HepG2 (cell line): ENCODE measurements at regions not wholly inside any gene's neighbourhood (a gene's known extent, or its start where the extent isn't known, plus 50 kb on each side); places are given as distances from the start of the nearest gene placed in this dataset.

Experiments
- ATAC-seq: fragments of 200-7000 bp; cut with Tn5 transposase; 3 replicates; pipeline ENCODE4 v1.9.1; 2020; ENCODE audit warnings: mild to moderate bottlenecking, moderate library complexity
- BruUV-seq: library from RNA; stranded (reverse); fragments of 400-500 nt; replicated peaks from 2 replicates; lab custom pipeline; 2021; lab: Mats Ljungman, UMichigan
- CTCF ChIA-PET: fragments of 300-600 bp; formaldehyde crosslinking; extraction: SDS; loops from one replicate; lab custom pipeline; 2021; ENCODE audit warnings: low total read pairs, inconsistent platforms, low intra/inter-chr PET ratio; lab: Yijun Ruan, JAX
- POLR2A ChIA-PET: fragments of 350-600 bp; sonication (Branson Sonifier 250); formaldehyde crosslinking; loops from one replicate; lab custom pipeline; 2020; ENCODE audit warnings: antibody characterized with exemption, inconsistent platforms; lab: Yijun Ruan, JAX
- DNase-seq: peaks from one replicate; pipeline ENCODE4 v3.0.0-alpha.2; 2015; ENCODE audit warnings: low spot score
- FAIRE-seq: peaks from 3 replicates; lab custom pipeline; 2011; peaks lifted over from hg19 to GRCh38; lab: Jason Lieb, UNC
- H2AFZ ChIP-seq: one replicate; pipeline ENCODE4 v1.6.1; 2011; ENCODE audit warnings: low read length, inconsistent platforms
- H3K27ac ChIP-seq: fragments of 300-600 bp; 3 replicates; pipeline ENCODE4 v1.8.0; 2011; ENCODE audit warnings: mixed run types, mild to moderate bottlenecking, mixed read lengths, low read length, inconsistent platforms; ENCODE audit not compliant: insufficient read depth; ENCODE audit errors: extremely low read length
- H3K27me3 ChIP-seq, 2 experiments: fragments of 200-600 bp in 1 of 2; 2 replicates in 1 of 2; 3 replicates in 1 of 2; pipeline versions ENCODE4 v1.6.0 to v1.8.0; 2011; ENCODE audit warnings: low read length in 2 of 2, mild to moderate bottlenecking in 2 of 2, moderate library complexity in 2 of 2, inconsistent platforms in 1 of 2; ENCODE audit not compliant: insufficient read depth in 2 of 2, control insufficient read depth in 1 of 2
- H3K36me3 ChIP-seq, 2 experiments: fragments of 200-600 bp in 1 of 2; replicated peaks in 1 of 2; 2 replicates in 1 of 2; 3 replicates in 1 of 2; pipeline versions ENCODE4 v1.5.1 to v1.8.0; 2011; ENCODE audit warnings: low read length in 2 of 2, inconsistent platforms in 1 of 2; ENCODE audit not compliant: insufficient read depth in 2 of 2, control insufficient read depth in 1 of 2
- H3K4me1 ChIP-seq: 2 replicates; pipeline ENCODE4 v1.5.1; 2012; ENCODE audit warnings: low read length, inconsistent platforms; ENCODE audit not compliant: insufficient read depth
- H3K4me2 ChIP-seq: 2 replicates; pipeline ENCODE4 v1.6.0; 2011; ENCODE audit warnings: low read depth, low read length, inconsistent platforms
- H3K4me3 ChIP-seq, 3 experiments: fragments of 200-600 bp in 1 of 3; sonication (generic), shearing (Covaris generic) in 1 of 3; replicated peaks in 1 of 3; 2 replicates each; pipeline ENCODE4 v1.5.1; 2011 to 2016; ENCODE audit warnings: low read length in 3 of 3, inconsistent platforms in 2 of 3, low read depth in 2 of 3, mild to moderate bottlenecking in 2 of 3, control low read depth in 1 of 3, mixed read lengths in 1 of 3; ENCODE audit not compliant: insufficient read depth in 1 of 3
- H3K79me2 ChIP-seq: one replicate; pipeline ENCODE4 v1.6.1; 2011; ENCODE audit warnings: low read length, inconsistent platforms; ENCODE audit not compliant: insufficient read depth
- H3K9ac ChIP-seq: 2 replicates; pipeline ENCODE4 v1.6.0; 2011; ENCODE audit warnings: mild to moderate bottlenecking, low read depth, low read length, inconsistent platforms; ENCODE audit not compliant: insufficient read depth
- H3K9me3 ChIP-seq: 2 replicates; pipeline ENCODE4 v1.5.1; 2012; ENCODE audit warnings: mild to moderate bottlenecking, low read length
- H4K20me1 ChIP-seq: 2 replicates; pipeline ENCODE4 v1.6.0; 2011; ENCODE audit warnings: inconsistent platforms, mild to moderate bottlenecking, low read length, moderate library complexity; ENCODE audit not compliant: insufficient read depth
- ATF1 ChIP-seq: IDR thresholded peaks from 2 replicates; pipeline ENCODE4 v1.6.1; 2016; ENCODE audit warnings: mild to moderate bottlenecking, control low read depth
- FIP1L1 ChIP-seq: fragments of 200-400 bp; formaldehyde crosslinking; IDR thresholded peaks from 2 replicates; pipeline ENCODE4 v1.6.1; 2018; ENCODE audit warnings: low read depth, mild to moderate bottlenecking, low read length, moderate library complexity, borderline replicate concordance; ENCODE audit not compliant: insufficient read depth
- FOXK1 ChIP-seq: sonication (generic); formaldehyde crosslinking; IDR thresholded peaks from 2 replicates; pipeline ENCODE4 v1.4.0; 2020; ENCODE audit warnings: low read depth, missing genetic modification reagents, borderline replicate concordance
- HMGA1 ChIP-seq: sonication (generic); formaldehyde crosslinking; conservative IDR thresholded peaks from 2 replicates; pipeline ENCODE4 v1.4.0; 2020; ENCODE audit warnings: missing genetic modification reagents
- KDM5A ChIP-seq: fragments of 200-600 bp; sonication (generic); IDR thresholded peaks from 2 replicates; pipeline ENCODE4 v1.7.0; 2018; ENCODE audit warnings: antibody characterized with exemption, mild to moderate bottlenecking, low read length, borderline replicate concordance
- MAFG ChIP-seq: sonication (generic); formaldehyde crosslinking; IDR thresholded peaks from 2 replicates; pipeline ENCODE4 v1.5.1; 2020; ENCODE audit warnings: mild to moderate bottlenecking, missing genetic modification reagents
- MED13 ChIP-seq: sonication (generic); formaldehyde crosslinking; IDR thresholded peaks from 2 replicates; pipeline ENCODE4 v1.5.0; 2020; ENCODE audit warnings: missing genetic modification reagents
- MIXL1 ChIP-seq: IDR thresholded peaks from 2 replicates; pipeline ENCODE4 v1.6.1; 2016
- MYNN ChIP-seq: sonication (generic); formaldehyde crosslinking; IDR thresholded peaks from 2 replicates; pipeline ENCODE4 v1.4.0; 2020; ENCODE audit warnings: mild to moderate bottlenecking, low read depth, missing genetic modification reagents
- POGK ChIP-seq: sonication (generic); formaldehyde crosslinking; conservative IDR thresholded peaks from 2 replicates; pipeline ENCODE4 v1.8.0; 2022; ENCODE audit warnings: mild to moderate bottlenecking, moderate library complexity, missing genetic modification reagents
- TOPORS ChIP-seq: sonication (generic); formaldehyde crosslinking; IDR thresholded peaks from 2 replicates; pipeline ENCODE4 v1.8.0; 2023; ENCODE audit warnings: mild to moderate bottlenecking, missing genetic modification reagents
- ZNF138 ChIP-seq: sonication (generic); formaldehyde crosslinking; IDR thresholded peaks from 2 replicates; pipeline ENCODE4 v1.5.0; 2020; ENCODE audit warnings: mild to moderate bottlenecking, low read depth, missing genetic modification reagents
- ZNF24 ChIP-seq: fragments of 450-650 bp; IDR thresholded peaks from 2 replicates; pipeline ENCODE4 v1.6.1; 2017; ENCODE audit warnings: antibody characterized with exemption, mild to moderate bottlenecking
- ZNF251 ChIP-seq: sonication (generic); formaldehyde crosslinking; IDR thresholded peaks from 2 replicates; pipeline ENCODE4 v1.9.0; 2021; ENCODE audit warnings: mild to moderate bottlenecking, missing genetic modification reagents
- ZNF256 ChIP-seq: sonication (generic); formaldehyde crosslinking; conservative IDR thresholded peaks from 2 replicates; pipeline ENCODE4 v1.4.0; 2020; ENCODE audit warnings: missing genetic modification reagents
- ZNF34 ChIP-seq: sonication (generic); formaldehyde crosslinking; IDR thresholded peaks from 2 replicates; pipeline ENCODE4 v1.4.0; 2020; ENCODE audit warnings: mild to moderate bottlenecking, missing genetic modification reagents, borderline replicate concordance
- ZNF510 ChIP-seq: sonication (generic); formaldehyde crosslinking; IDR thresholded peaks from 2 replicates; pipeline ENCODE4 v1.4.0; 2020; ENCODE audit warnings: low read depth, mild to moderate bottlenecking, missing genetic modification reagents
- ZNF737 ChIP-seq: sonication (generic); formaldehyde crosslinking; IDR thresholded peaks from 2 replicates; pipeline ENCODE4 v1.5.0; 2020; ENCODE audit warnings: missing genetic modification reagents, mild to moderate bottlenecking, borderline replicate concordance
- ZNF768 ChIP-seq: sonication (generic); formaldehyde crosslinking; IDR thresholded peaks from 2 replicates; pipeline ENCODE4 v1.4.0; 2020; ENCODE audit warnings: missing genetic modification reagents
- WGBS: methylation state at CpG from one replicate; pipeline ENCODE4 v1.1.6; 2017; ENCODE audit warnings: low lambda C conversion rate; 5-methylcytosine and 5-hydroxymethylcytosine counted together
- in situ Hi-C: cut with HindIII; loops from 2 replicates; pipeline ENCODE4 v1.10.0; 2017; ENCODE audit warnings: low pct_unique_long_range_greater_than_20kb; ENCODE audit not compliant: extremely low pct_ligation_motif_present
- intact Hi-C: fragments of 100-400 bp; cut with micrococcal nuclease; formaldehyde crosslinking; loops from one replicate; pipeline ENCODE4 v1.10.0; 2022; ENCODE audit not compliant: unreplicated experiment
- TF ChIP-seq, protein P1 (sequence below): sonication (generic); formaldehyde crosslinking; IDR thresholded peaks from 2 replicates; pipeline ENCODE4 v1.5.0; 2020; ENCODE audit warnings: mild to moderate bottlenecking, missing genetic modification reagents

GRCh38 chr10:4485636-4486035, 340.4 kb upstream of the AKR1E2 start:
- DNase-seq (no peak), FAIRE-seq (no peak), ATAC-seq (no peak)
- Histone ChIP-seq H3K27ac (no peak overlapping the region), H2AFZ (no peak overlapping the region), H3K4me2 (no peak overlapping the region), H3K79me2 (no peaks in the 10 kb centered on the region), H3K27me3 (no peaks in the 10 kb centered on the region), H3K9me3 (no peaks in the 10 kb centered on the region), H3K4me3 (no peak overlapping the region), H3K9ac (no peak overlapping the region), H3K36me3 (no peaks in the 10 kb centered on the region), H3K4me1 (no peaks in the 10 kb centered on the region), H4K20me1 (no peaks in the 10 kb centered on the region)
- ChIA-PET CTCF (no interaction called here), POLR2A (no interaction called here)
- in situ Hi-C loops: no loop called here
- no TSS peak for BruUV-seq
- intact Hi-C loops: no loop called here
- 19% methylated on average over 3 of the region's 3 CpGs for WGBS
- TF ChIP-seq POGK (CRISPR knock-in tag) (no peak), ZNF24 (no peak), KDM5A (no peak), MIXL1 (CRISPR knock-in tag) (no peak), ZNF34 (CRISPR knock-in tag) (no peak), MAFG (CRISPR knock-in tag) (no peak), ATF1 (CRISPR knock-in tag) (no peak), FIP1L1 (no peak), HMGA1 (CRISPR knock-in tag) (no peak), TOPORS (no peak), ZNF768 (no peak), ZNF737 (CRISPR knock-in tag) (no peak), ZNF510 (CRISPR knock-in tag) (no peak), ZNF256 (CRISPR knock-in tag) (no peak), ZNF251 (CRISPR knock-in tag) (no peak), MYNN (CRISPR knock-in tag) (no peak), ZNF138 (CRISPR knock-in tag) (no peak), MED13 (no peak), FOXK1 (CRISPR knock-in tag) (no peak)
- TF ChIP-seq, protein P1, sequence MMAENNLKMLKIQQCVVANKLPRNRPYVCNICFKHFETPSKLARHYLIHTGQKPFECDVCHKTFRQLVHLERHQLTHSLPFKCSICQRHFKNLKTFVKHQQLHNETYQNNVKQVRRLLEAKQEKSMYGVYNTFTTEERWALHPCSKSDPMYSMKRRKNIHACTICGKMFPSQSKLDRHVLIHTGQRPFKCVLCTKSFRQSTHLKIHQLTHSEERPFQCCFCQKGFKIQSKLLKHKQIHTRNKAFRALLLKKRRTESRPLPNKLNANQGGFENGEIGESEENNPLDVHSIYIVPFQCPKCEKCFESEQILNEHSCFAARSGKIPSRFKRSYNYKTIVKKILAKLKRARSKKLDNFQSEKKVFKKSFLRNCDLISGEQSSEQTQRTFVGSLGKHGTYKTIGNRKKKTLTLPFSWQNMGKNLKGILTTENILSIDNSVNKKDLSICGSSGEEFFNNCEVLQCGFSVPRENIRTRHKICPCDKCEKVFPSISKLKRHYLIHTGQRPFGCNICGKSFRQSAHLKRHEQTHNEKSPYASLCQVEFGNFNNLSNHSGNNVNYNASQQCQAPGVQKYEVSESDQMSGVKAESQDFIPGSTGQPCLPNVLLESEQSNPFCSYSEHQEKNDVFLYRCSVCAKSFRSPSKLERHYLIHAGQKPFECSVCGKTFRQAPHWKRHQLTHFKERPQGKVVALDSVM (CRISPR knock-in tag): no peak
